Natural killer cell (primary cell): ENCODE measurements at regions not wholly inside any gene's neighbourhood (a gene's known extent, or its start where the extent isn't known, plus 50 kb on each side); places are given as distances from the start of the nearest gene placed in this dataset.
A peak's percentile ranks its signal among the peaks of the same experiment; 100 is the strongest.

Source experiments
- ATAC-seq, 3 donors: fragments of 150-1000 bp in 2 of 3; fragments of 200-7000 bp in 1 of 3; cut with Tn5 transposase; 1 replicate in 1 of 3; 2 replicates in 2 of 3; pipeline ENCODE4 v1.10.0; 2021; ENCODE audit warnings: mild to moderate bottlenecking in 2 of 3, moderate library complexity in 2 of 3
- DNase-seq, 2 donors: peaks; one replicate each; pipeline versions ENCODE4 v3.0.0 to v3.0.0-alpha.2; 2013 to 2021; ENCODE audit warnings: mixed read lengths in 1 of 2
- H3K27ac ChIP-seq: one replicate; pipeline ENCODE4 v1.5.1; 2013; ENCODE audit warnings: mild to moderate bottlenecking, low read length
- H3K27me3 ChIP-seq: one replicate; pipeline ENCODE4 v1.6.1; 2013; ENCODE audit warnings: low read length; ENCODE audit not compliant: control insufficient read depth, insufficient read depth
- H3K36me3 ChIP-seq: one replicate; pipeline ENCODE4 v1.6.1; 2013; ENCODE audit warnings: low read length; ENCODE audit not compliant: control insufficient read depth, insufficient read depth
- H3K4me1 ChIP-seq: one replicate; pipeline ENCODE4 v1.6.1; 2013; ENCODE audit warnings: low read length; ENCODE audit not compliant: control insufficient read depth, insufficient read depth
- H3K4me3 ChIP-seq: one replicate; pipeline ENCODE4 v1.5.1; 2013; ENCODE audit warnings: low read length
- H3K9me3 ChIP-seq: one replicate; pipeline ENCODE4 v1.6.1; 2013; ENCODE audit warnings: low read length; ENCODE audit not compliant: control insufficient read depth, insufficient read depth
- H3K27ac Mint-ChIP-seq, 2 donors: one replicate each; pipeline ENCODE4 v1.8.0; 2022; ENCODE audit warnings: mild to moderate bottlenecking in 2 of 2, mixed read lengths in 2 of 2, moderate library complexity in 1 of 2
- H3K27me3 Mint-ChIP-seq, 2 donors: one replicate each; pipeline ENCODE4 v1.8.0; 2022; ENCODE audit warnings: low read depth in 2 of 2, mixed read lengths in 2 of 2
- H3K36me3 Mint-ChIP-seq: one replicate; pipeline ENCODE4 v1.8.0; 2022; ENCODE audit warnings: mixed read lengths
- H3K4me1 Mint-ChIP-seq, 2 donors: one replicate each; pipeline ENCODE4 v1.8.0; 2022; ENCODE audit warnings: mixed read lengths in 2 of 2
- H3K4me3 Mint-ChIP-seq: one replicate; pipeline ENCODE4 v1.8.0; 2022; ENCODE audit warnings: mild to moderate bottlenecking, moderate library complexity, mixed read lengths
- H3K9me3 Mint-ChIP-seq, 2 donors: one replicate each; pipeline ENCODE4 v1.8.0; 2022; ENCODE audit warnings: mixed read lengths in 2 of 2
- CTCF ChIP-seq: fragments of 200-600 bp; IDR thresholded peaks from one replicate; pipeline ENCODE4 v1.8.0; 2022; ENCODE audit warnings: antibody characterized with exemption
- WGBS: methylation state at CpG from one replicate; pipeline ENCODE4 v1.1.7; 2013; ENCODE audit warnings: missing lambda C conversion rate; ENCODE audit not compliant: insufficient coverage; 5-methylcytosine and 5-hydroxymethylcytosine counted together
- intact Hi-C: fragments of 100-400 bp; cut with micrococcal nuclease; formaldehyde crosslinking; loops from one replicate; pipeline ENCODE4 v1.14.2; 2022

GRCh38 chr5:18749763-18750162, 1115.5 kb downstream of the TAF11L14 start:
- TF ChIP-seq CTCF, result no peak
- H3K4me3 Mint-ChIP-seq, result no peak overlapping the region
- Histone ChIP-seq H3K27ac (no peak overlapping the region), H3K4me1 (peaks cover 9% of the 10 kb centered on the region), H3K9me3 (no peaks in the 10 kb centered on the region), H3K36me3 (no peaks in the 10 kb centered on the region), H3K4me3 (no peak overlapping the region), H3K27me3 (no peaks in the 10 kb centered on the region)
- WGBS, result 70% methylated on average over 4 of the region's 4 CpGs
- DNase-seq (no peak), ATAC-seq (no peak)
- peak overlapping the region in 1 of 2 donors; percentile 20 for H3K27ac Mint-ChIP-seq
- intact Hi-C loops, result no loop called here
- H3K36me3 Mint-ChIP-seq, result no peaks in the 10 kb centered on the region
- peaks cover 26% of the 10 kb centered on the region in 2 donors for H3K4me1 Mint-ChIP-seq
- no peaks in the 10 kb centered on the region for H3K9me3 Mint-ChIP-seq
- peaks cover 0 to 7% of the 10 kb centered on the region in 2 donors for H3K27me3 Mint-ChIP-seq

GRCh38 chr5:18752317-18752716, 1118.1 kb downstream of the TAF11L14 start:
- H3K27me3 ChIP-seq, result no peaks in the 10 kb centered on the region
- peaks cover under 1 to 2% of the 10 kb centered on the region in 2 donors for H3K4me1 Mint-ChIP-seq
- no peak overlapping the region for H3K27ac Mint-ChIP-seq
- intact Hi-C loops, result no loop called here
- no peaks in the 10 kb centered on the region for H3K36me3 Mint-ChIP-seq
- H3K4me1 ChIP-seq, result no peaks in the 10 kb centered on the region
- DNase-seq (no peak), ATAC-seq (no peak)
- no peak overlapping the region for H3K4me3 Mint-ChIP-seq
- no peak overlapping the region for H3K4me3 ChIP-seq
- H3K9me3 Mint-ChIP-seq, result no peaks in the 10 kb centered on the region
- no peaks in the 10 kb centered on the region for H3K36me3 ChIP-seq
- peaks cover 0 to 11% of the 10 kb centered on the region in 2 donors for H3K27me3 Mint-ChIP-seq
- no CpG with 5 or more reads among the region's 1 CpG for WGBS
- H3K27ac ChIP-seq, result no peak overlapping the region
- TF ChIP-seq CTCF, result no peak
- H3K9me3 ChIP-seq, result no peaks in the 10 kb centered on the region

- no peak for ATAC-seq
- Mint-ChIP-seq H3K9me3 (no peaks in the 10 kb centered on the region), H3K27me3 (peaks cover 0 to 11% of the 10 kb centered on the region in 2 donors), H3K4me3 (no peak overlapping the region), H3K36me3 (no peaks in the 10 kb centered on the region), H3K27ac (no peak overlapping the region), H3K4me1 (no peaks in the 10 kb centered on the region)
- WGBS, result 97% methylated on average over 3 of the region's 3 CpGs
- intact Hi-C loops, result no loop called here
- no peaks in the 10 kb centered on the region for H3K27me3 ChIP-seq
- no peaks in the 10 kb centered on the region for H3K9me3 ChIP-seq
- no peak for DNase-seq
- H3K4me1 ChIP-seq, result no peaks in the 10 kb centered on the region
- H3K36me3 ChIP-seq, result no peaks in the 10 kb centered on the region
- H3K27ac ChIP-seq, result no peak overlapping the region
- H3K4me3 ChIP-seq, result no peak overlapping the region
- TF ChIP-seq CTCF, result no peak
Observed at GRCh38 chr5:18754201-18754600, 1119.9 kb downstream of the TAF11L14 start.

- Mint-ChIP-seq H3K4me3 (no peak overlapping the region), H3K27me3 (no peaks in the 10 kb centered on the region), H3K36me3 (no peaks in the 10 kb centered on the region), H3K4me1 (no peaks in the 10 kb centered on the region), H3K27ac (peak overlapping the region in 1 of 2 donors; percentile 0), H3K9me3 (no peaks in the 10 kb centered on the region)
- TF ChIP-seq CTCF, result no peak
- Histone ChIP-seq H3K4me1 (no peaks in the 10 kb centered on the region), H3K36me3 (no peaks in the 10 kb centered on the region), H3K9me3 (no peaks in the 10 kb centered on the region), H3K27me3 (no peaks in the 10 kb centered on the region), H3K4me3 (no peak overlapping the region), H3K27ac (no peak overlapping the region)
- ATAC-seq (peak in 1 of 3 donors; percentile 76), DNase-seq (no peak)
- 71% methylated on average over 1 of the region's 1 CpG for WGBS
- intact Hi-C loops, result no loop called here
Observed at GRCh38 chr5:18761801-18762200, 1127.5 kb downstream of the TAF11L14 start.
